H1 (cell line): ENCODE measurements at regions not wholly inside any gene's neighbourhood (a gene's known extent, or its start where the extent isn't known, plus 50 kb on each side); places are given as distances from the start of the nearest gene placed in this dataset.

ENCODE experiments used
- CTCF ChIA-PET: fragments of 300-600 bp; sonication (Branson Sonifier 250); formaldehyde crosslinking; loops from one replicate; lab custom pipeline; 2021; ENCODE audit not compliant: partially characterized antibody; lab: Charles Lee
- POLR2A ChIA-PET: fragments of 300-600 bp; sonication (Branson Sonifier 250); formaldehyde crosslinking; loops from one replicate; lab custom pipeline; 2021; ENCODE audit warnings: inconsistent platforms; ENCODE audit not compliant: partially characterized antibody; lab: Charles Lee
- DNase-seq, 2 experiments: peaks; one replicate each; pipeline versions ENCODE4 v3.0.0 to v3.0.0-alpha.2; 2010 to 2022; ENCODE audit warnings: low spot score in 2 of 2, low read depth in 1 of 2, mixed read lengths in 1 of 2
- FAIRE-seq: peaks from 2 replicates; lab custom pipeline; 2011; peaks lifted over from hg19 to GRCh38; lab: Jason Lieb, UNC
- H2AFZ ChIP-seq: 2 replicates; pipeline ENCODE4 v1.8.1; 2012; ENCODE audit warnings: low read length, inconsistent platforms
- H2AK5ac ChIP-seq: 2 replicates; pipeline ENCODE4 v1.6.1; 2013; ENCODE audit warnings: low read depth, low read length
- H2BK120ac ChIP-seq: replicated peaks from 2 replicates; pipeline ENCODE3; 2013; ENCODE audit warnings: low read depth, low read length, inconsistent platforms
- H2BK12ac ChIP-seq: 2 replicates; pipeline ENCODE4 v1.6.1; 2013; ENCODE audit warnings: low read depth, low read length
- H2BK15ac ChIP-seq: 2 replicates; pipeline ENCODE4 v1.6.1; 2013; ENCODE audit warnings: low read length
- H2BK20ac ChIP-seq: 2 replicates; pipeline ENCODE4 v1.6.1; 2013; ENCODE audit warnings: low read length
- H2BK5ac ChIP-seq: 2 replicates; pipeline ENCODE4 v1.6.1; 2013; ENCODE audit warnings: low read depth, low read length
- H3K14ac ChIP-seq: 2 replicates; pipeline ENCODE4 v1.6.1; 2013; ENCODE audit warnings: inconsistent platforms; ENCODE audit not compliant: insufficient read length
- H3K18ac ChIP-seq: 2 replicates; pipeline ENCODE4 v1.6.1; 2013; ENCODE audit warnings: low read length; ENCODE audit errors: extremely low read depth
- H3K23ac ChIP-seq: 2 replicates; pipeline ENCODE4 v1.6.1; 2013; ENCODE audit warnings: inconsistent platforms; ENCODE audit not compliant: insufficient read length
- H3K23me2 ChIP-seq: 2 replicates; pipeline ENCODE4 v1.6.1; 2013; ENCODE audit warnings: low read depth, low read length
- H3K27ac ChIP-seq: 2 replicates; pipeline ENCODE4 v1.6.1; 2011; ENCODE audit warnings: low read depth, low read length, inconsistent platforms
- H3K27me3 ChIP-seq, 4 experiments: replicated peaks in 1 of 4; 1 replicate in 1 of 4; 2 replicates in 3 of 4; pipeline versions ENCODE4 v1.6.1 to v1.8.1; 2011 to 2013; ENCODE audit warnings: low read length in 3 of 4, mild to moderate bottlenecking in 3 of 4, inconsistent platforms in 2 of 4, mixed read lengths in 2 of 4, moderate library complexity in 1 of 4; ENCODE audit not compliant: control insufficient read depth in 3 of 4, insufficient read depth in 3 of 4; ENCODE audit errors: extremely low read depth in 1 of 4
- H3K36me3 ChIP-seq, 4 experiments: 2 replicates each; pipeline versions ENCODE4 v1.6.1 to v1.8.1; 2011 to 2013; ENCODE audit warnings: mild to moderate bottlenecking in 4 of 4, low read length in 3 of 4, moderate library complexity in 2 of 4, control low read depth in 1 of 4, inconsistent platforms in 1 of 4; ENCODE audit not compliant: insufficient read depth in 4 of 4, control insufficient read depth in 2 of 4
- H3K4ac ChIP-seq: replicated peaks from 2 replicates; pipeline ENCODE3; 2013; ENCODE audit warnings: low read length, low read depth, mixed read lengths, inconsistent platforms; ENCODE audit not compliant: insufficient read length
- H3K4me1 ChIP-seq, 4 experiments: replicated peaks in 1 of 4; 1 replicate in 1 of 4; 2 replicates in 3 of 4; pipeline versions ENCODE4 v1.6.1 to v1.8.1; 2011 to 2013; ENCODE audit warnings: low read length in 3 of 4, inconsistent platforms in 2 of 4, mixed read lengths in 1 of 4; ENCODE audit not compliant: insufficient read depth in 4 of 4, control insufficient read depth in 3 of 4
- H3K4me2 ChIP-seq, 2 experiments: 2 replicates each; pipeline versions ENCODE4 v1.6.1 to v1.8.1; 2011 to 2013; ENCODE audit warnings: low read depth in 2 of 2, low read length in 2 of 2, control low read depth in 1 of 2, inconsistent platforms in 1 of 2, mild to moderate bottlenecking in 1 of 2; ENCODE audit not compliant: insufficient read depth in 1 of 2
- H3K4me3 ChIP-seq, 4 experiments: fragments of 200-600, 300-600 bp in 1 of 4; sonication (generic), shearing (Covaris generic), sonication (Bioruptor Twin) in 1 of 4; 2 replicates each; pipeline versions ENCODE4 v1.5.1 to v1.8.1; 2011 to 2016; ENCODE audit warnings: low read length in 4 of 4, low read depth in 3 of 4, control low read depth in 2 of 4, inconsistent platforms in 2 of 4, mild to moderate bottlenecking in 2 of 4, mixed read lengths in 1 of 4, moderate library complexity in 1 of 4; ENCODE audit not compliant: insufficient read depth in 2 of 4; ENCODE audit errors: extremely low read depth in 1 of 4
- H3K56ac ChIP-seq: replicated peaks from 2 replicates; pipeline ENCODE3; 2013; ENCODE audit warnings: low read depth, mild to moderate bottlenecking, mixed read lengths, low read length, inconsistent platforms; ENCODE audit not compliant: insufficient read length
- H3K79me1 ChIP-seq: 2 replicates; pipeline ENCODE4 v1.6.1; 2013; ENCODE audit warnings: low read depth, low read length, control low read depth
- H3K79me2 ChIP-seq, 2 experiments: 2 replicates each; pipeline versions ENCODE4 v1.6.1 to v1.8.1; 2012 to 2013; ENCODE audit warnings: low read length in 2 of 2, mild to moderate bottlenecking in 2 of 2, inconsistent platforms in 1 of 2; ENCODE audit not compliant: insufficient read depth in 2 of 2, control insufficient read depth in 1 of 2
- H3K9ac ChIP-seq, 4 experiments: replicated peaks in 1 of 4; 1 replicate in 1 of 4; 2 replicates in 3 of 4; pipeline versions ENCODE4 v1.6.1 to v1.8.1; 2011 to 2013; ENCODE audit warnings: low read depth in 3 of 4, low read length in 3 of 4, control low read depth in 2 of 4, mild to moderate bottlenecking in 2 of 4, moderate library complexity in 2 of 4, inconsistent platforms in 1 of 4; ENCODE audit errors: extremely low read depth in 1 of 4
- H3K9me3 ChIP-seq, 2 experiments: 2 replicates each; pipeline versions ENCODE4 v1.6.1 to v1.8.1; 2012 to 2013; ENCODE audit warnings: mild to moderate bottlenecking in 2 of 2, moderate library complexity in 2 of 2, control low read depth in 1 of 2, inconsistent platforms in 1 of 2, low read depth in 1 of 2, low read length in 1 of 2, mixed read lengths in 1 of 2; ENCODE audit not compliant: insufficient read depth in 2 of 2
- H4K20me1 ChIP-seq, 2 experiments: replicated peaks in 1 of 2; 2 replicates each; pipeline versions ENCODE3 to v1.8.1; 2011 to 2013; ENCODE audit warnings: inconsistent platforms in 2 of 2, low read length in 2 of 2, mild to moderate bottlenecking in 1 of 2; ENCODE audit not compliant: insufficient read depth in 2 of 2, control insufficient read depth in 1 of 2
- H4K5ac ChIP-seq: 2 replicates; pipeline ENCODE4 v1.6.1; 2013; ENCODE audit warnings: low read length, low read depth, mixed read lengths, inconsistent platforms; ENCODE audit not compliant: insufficient read length
- H4K8ac ChIP-seq: 2 replicates; pipeline ENCODE4 v1.8.0; 2013; ENCODE audit warnings: mild to moderate bottlenecking, moderate library complexity, low read length, inconsistent platforms; ENCODE audit not compliant: insufficient read depth; ENCODE audit errors: extremely low read depth
- H4K91ac ChIP-seq: replicated peaks from 2 replicates; pipeline ENCODE3; 2013; ENCODE audit warnings: low read length, mixed read lengths, inconsistent platforms; ENCODE audit not compliant: insufficient read length
- CBX8 ChIP-seq: fragments of 300-800, 300-1000 bp; sonication (generic); IDR thresholded peaks from 2 replicates; pipeline ENCODE4 v1.7.1; 2016; ENCODE audit warnings: low read depth, low read length, borderline replicate concordance
- MAX ChIP-seq: IDR thresholded peaks from 2 replicates; pipeline ENCODE4 v1.6.1; 2012; ENCODE audit warnings: inconsistent platforms
- SIN3A ChIP-seq, 2 experiments: IDR thresholded peaks in 1 of 2; conservative IDR thresholded peaks in 1 of 2; 2 replicates each; pipeline ENCODE4 v1.6.1; 2011 to 2012; ENCODE audit warnings: low read length in 2 of 2, improper control_type of control experiment in 1 of 2, low read depth in 1 of 2, mild to moderate bottlenecking in 1 of 2
- TAF1 ChIP-seq: IDR thresholded peaks from 2 replicates; pipeline ENCODE4 v1.6.1; 2011; ENCODE audit warnings: mild to moderate bottlenecking, low read depth, low read length
- WGBS, 2 experiments: shearing (Covaris generic) in 1 of 2; methylation state at CpG; one replicate each; pipeline versions ENCODE4 v1.1.6 to v1.1.7; 2013 to 2015; ENCODE audit warnings: low lambda C conversion rate in 2 of 2, mixed read lengths in 2 of 2, inconsistent platforms in 1 of 2, low coverage in 1 of 2, missing lambda C conversion rate in 1 of 2; ENCODE audit not compliant: insufficient replicate concordance in 2 of 2, insufficient coverage in 1 of 2, insufficient read length in 1 of 2; ENCODE audit errors: extremely low coverage in 1 of 2, missing lambda C conversion rate in 1 of 2; 5-methylcytosine and 5-hydroxymethylcytosine counted together

- Histone ChIP-seq H4K20me1 (no peaks in the 10 kb centered on the region), H3K79me1 (no peaks in the 10 kb centered on the region), H2BK5ac (no peak overlapping the region), H2BK120ac (no peak overlapping the region), H3K79me2 (no peaks in the 10 kb centered on the region), H3K27me3 (no peaks in the 10 kb centered on the region; a peak in 1 of 7 replicates), H2BK12ac (no peak overlapping the region), H3K4ac (no peak overlapping the region), H4K8ac (no peak overlapping the region), H2AFZ (no peak overlapping the region), H3K9me3 (peaks cover 2 to 6% of the 10 kb centered on the region in 2 experiments; a peak in 3 of 4 replicates), H4K91ac (no peak overlapping the region), H3K18ac (no peak overlapping the region), H3K4me1 (peaks cover 0 to 11% (median 4%) of the 10 kb centered on the region in 4 experiments; a peak in 3 of 7 replicates), H2BK20ac (no peak overlapping the region), H4K5ac (no peak overlapping the region), H2BK15ac (no peak overlapping the region), H2AK5ac (no peak overlapping the region), H3K27ac (no peak overlapping the region), H3K14ac (no peak overlapping the region), H3K9ac (no peak overlapping the region), H3K4me3 (no peak overlapping the region; a peak in 1 of 8 replicates), H3K36me3 (0 out of 8 replicates have a peak, but pooled peaks cover 0 to 3% (median 0%) of the 10 kb centered on the region in 4 experiments), H3K56ac (no peak overlapping the region), H3K4me2 (no peak overlapping the region; a peak in 1 of 4 replicates), H3K23ac (no peak overlapping the region), H3K23me2 (no peaks in the 10 kb centered on the region; the same call in 1 of the 2 replicates)
- TF ChIP-seq SIN3A (conservative IDR thresholded peaks at IDR 0.05 in 1 of 2, IDR thresholded peaks at IDR 0.05 in 1 of 2; ENCODE audit: low read depth in 1 of 2, low read length in 2 of 2) = peak in 1 of 2 experiments; percentile 33; a peak in 1 of 4 replicates
- TF ChIP-seq CBX8 = no peak
- TF ChIP-seq MAX = peak; percentile 83
- no peak for TF ChIP-seq TAF1
- ChIA-PET POLR2A (interaction anchor here (1.5 kb wide), 1 partner anchor 10 kb away, joined by 3 read pairs; no protein-coding TSS in a partner anchor), CTCF (no interaction called here)
- DNase-seq = no peak
- FAIRE-seq = peak; percentile 50
- 42% methylated on average over 4 of the region's 4 CpGs; no CpG with 5 or more reads in 1 of the 2 experiments for WGBS, 2 experiments
These were observed 75.8 kb upstream of the TNC start for GRCh38 chr9:115193777-115194176.
